ENCODE measurements at regions not wholly inside any gene's neighbourhood (a gene's known extent, or its start where the extent isn't known, plus 50 kb on each side); places are given as distances from the start of the nearest gene placed in this dataset.

DNA sequence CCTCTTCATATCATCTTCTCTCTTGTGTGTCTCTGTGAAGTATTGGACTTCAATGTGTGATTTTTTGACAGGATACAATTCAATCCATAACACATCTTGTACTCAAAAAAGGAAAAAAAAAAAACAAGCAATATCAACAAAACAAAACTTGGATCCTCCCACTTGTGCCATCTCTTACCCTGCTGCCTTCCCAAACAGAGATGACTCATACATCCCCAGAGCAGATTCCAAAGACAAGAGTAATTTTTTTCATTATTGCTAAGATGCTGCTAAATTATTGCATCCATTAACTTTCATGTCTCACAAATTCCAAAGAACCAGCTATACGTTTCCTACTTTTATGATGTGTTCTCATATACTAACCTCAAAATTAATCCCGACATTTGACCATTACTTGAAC is 479.2 kb downstream of the GBA3 start:
- Histone ChIP-seq H3K27me3 (replicated peaks in 1 of 4; ENCODE audit: control extremely low read depth in 1 of 4, control insufficient read depth in 3 of 4, insufficient read depth in 4 of 4, low read length in 3 of 4) (no peaks in the 10 kb centered on the region), H3K9me3 (ENCODE audit: control extremely low read depth in 1 of 3, control insufficient read depth in 2 of 3, insufficient read depth in 1 of 3, low read length in 2 of 3) (no peaks in the 10 kb centered on the region), H3K4me3 (ENCODE audit: control extremely low read depth in 1 of 5, extremely low read depth in 1 of 5, insufficient read depth in 1 of 5, low read depth in 2 of 5, low read length in 4 of 5) (no peak overlapping the region), H3K9ac (ENCODE audit: low read length) (no peak overlapping the region), H3K27ac (ENCODE audit: low read length in 2 of 2) (no peak overlapping the region), H3K4me1 (ENCODE audit: control insufficient read depth in 2 of 2, insufficient read depth in 2 of 2, low read length in 2 of 2) (no peaks in the 10 kb centered on the region), H3K36me3 (replicated peaks in 1 of 2; ENCODE audit: control extremely low read depth in 1 of 2, control insufficient read depth in 1 of 2, extremely low read depth in 1 of 2, insufficient read depth in 2 of 2, low read length in 1 of 2) (no peaks in the 10 kb centered on the region), H3K79me2 (ENCODE audit: control insufficient read depth, insufficient read depth, low read length) (no peaks in the 10 kb centered on the region), H4K20me1 (ENCODE audit: control insufficient read depth, insufficient read depth, low read length, poor library complexity, severe bottlenecking) (no peaks in the 10 kb centered on the region), H2AFZ (ENCODE audit: insufficient read depth, low read depth, low read length, poor library complexity, severe bottlenecking) (no peak overlapping the region), H3K4me2 (replicated peaks; ENCODE audit: low read depth, low read length, poor library complexity, severe bottlenecking) (no peak overlapping the region)
- ChIA-PET CTCF (no interaction called here), POLR2A (no interaction called here)
- intact Hi-C loops (cut with micrococcal nuclease), result no loop called here
- 43% methylated on average over 2 of the region's 2 CpGs for WGBS (ENCODE audit: insufficient coverage)
- no peak for TF ChIP-seq EZH2 (IDR thresholded peaks at IDR 0.05; ENCODE audit: borderline replicate concordance, insufficient read depth, low read depth, low read length, poor library complexity, severe bottlenecking)
- TF ChIP-seq, protein P1, sequence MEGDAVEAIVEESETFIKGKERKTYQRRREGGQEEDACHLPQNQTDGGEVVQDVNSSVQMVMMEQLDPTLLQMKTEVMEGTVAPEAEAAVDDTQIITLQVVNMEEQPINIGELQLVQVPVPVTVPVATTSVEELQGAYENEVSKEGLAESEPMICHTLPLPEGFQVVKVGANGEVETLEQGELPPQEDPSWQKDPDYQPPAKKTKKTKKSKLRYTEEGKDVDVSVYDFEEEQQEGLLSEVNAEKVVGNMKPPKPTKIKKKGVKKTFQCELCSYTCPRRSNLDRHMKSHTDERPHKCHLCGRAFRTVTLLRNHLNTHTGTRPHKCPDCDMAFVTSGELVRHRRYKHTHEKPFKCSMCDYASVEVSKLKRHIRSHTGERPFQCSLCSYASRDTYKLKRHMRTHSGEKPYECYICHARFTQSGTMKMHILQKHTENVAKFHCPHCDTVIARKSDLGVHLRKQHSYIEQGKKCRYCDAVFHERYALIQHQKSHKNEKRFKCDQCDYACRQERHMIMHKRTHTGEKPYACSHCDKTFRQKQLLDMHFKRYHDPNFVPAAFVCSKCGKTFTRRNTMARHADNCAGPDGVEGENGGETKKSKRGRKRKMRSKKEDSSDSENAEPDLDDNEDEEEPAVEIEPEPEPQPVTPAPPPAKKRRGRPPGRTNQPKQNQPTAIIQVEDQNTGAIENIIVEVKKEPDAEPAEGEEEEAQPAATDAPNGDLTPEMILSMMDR (IDR thresholded peaks at IDR 0.05), result no peak
- Mint-ChIP-seq H3K27ac (no peak overlapping the region), H3K4me1 (no peaks in the 10 kb centered on the region), H3K9me3 (ENCODE audit: insufficient read depth) (peaks cover 4% of the 10 kb centered on the region), H3K4me3 (no peak overlapping the region), H3K27me3 (no peaks in the 10 kb centered on the region)
- no peak for ATAC-seq (ENCODE audit: low read depth)
- DNase-seq, result no peak

DNA sequence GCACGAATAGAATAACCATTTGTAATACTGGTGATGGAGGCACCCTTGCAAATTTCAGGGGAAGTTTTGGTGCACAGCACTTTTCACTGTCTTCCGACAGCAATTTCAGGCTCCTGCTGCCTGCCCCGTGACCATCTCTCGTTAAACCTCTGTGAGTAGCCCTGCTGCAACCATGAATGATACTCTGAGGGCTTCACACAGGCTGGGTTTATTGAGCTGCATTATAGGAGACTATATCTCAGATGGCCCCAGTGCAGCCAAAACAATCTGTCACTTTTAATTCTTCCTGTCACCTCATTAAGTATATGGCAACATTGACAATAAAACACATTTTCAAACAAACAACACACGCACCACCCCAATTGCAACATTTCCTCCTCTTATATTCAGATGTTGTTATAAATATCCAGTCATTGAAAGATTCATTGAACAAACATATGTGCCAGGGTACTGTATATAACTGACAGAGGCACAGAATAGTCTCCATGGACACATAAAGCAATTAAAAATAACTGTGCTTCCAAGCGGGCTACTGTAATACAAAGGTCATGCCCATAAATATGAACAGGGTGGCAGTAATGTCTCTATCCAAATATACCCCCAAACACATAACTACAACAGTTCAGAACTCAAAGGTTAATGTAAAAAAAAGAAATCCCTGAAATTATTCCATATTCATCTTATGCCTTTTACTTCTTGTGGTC is 477.0 kb downstream of the GBA3 start:
- Mint-ChIP-seq H3K27ac (no peak overlapping the region), H3K4me1 (no peaks in the 10 kb centered on the region), H3K9me3 (ENCODE audit: insufficient read depth) (peaks cover 5% of the 10 kb centered on the region), H3K27me3 (no peaks in the 10 kb centered on the region), H3K4me3 (no peak overlapping the region)
- ATAC-seq (ENCODE audit: low read depth) (no peak), DNase-seq (no peak)
- Histone ChIP-seq H3K4me2 (replicated peaks; ENCODE audit: low read depth, low read length, poor library complexity, severe bottlenecking) (no peak overlapping the region), H3K9ac (ENCODE audit: low read length) (no peak overlapping the region), H3K27me3 (replicated peaks in 1 of 4; ENCODE audit: control extremely low read depth in 1 of 4, control insufficient read depth in 3 of 4, insufficient read depth in 4 of 4, low read length in 3 of 4) (no peaks in the 10 kb centered on the region), H3K9me3 (ENCODE audit: control extremely low read depth in 1 of 3, control insufficient read depth in 2 of 3, insufficient read depth in 1 of 3, low read length in 2 of 3) (no peaks in the 10 kb centered on the region), H4K20me1 (ENCODE audit: control insufficient read depth, insufficient read depth, low read length, poor library complexity, severe bottlenecking) (no peaks in the 10 kb centered on the region), H2AFZ (ENCODE audit: insufficient read depth, low read depth, low read length, poor library complexity, severe bottlenecking) (no peak overlapping the region), H3K27ac (ENCODE audit: low read length in 2 of 2) (no peak overlapping the region), H3K79me2 (ENCODE audit: control insufficient read depth, insufficient read depth, low read length) (no peaks in the 10 kb centered on the region), H3K4me1 (ENCODE audit: control insufficient read depth in 2 of 2, insufficient read depth in 2 of 2, low read length in 2 of 2) (no peaks in the 10 kb centered on the region), H3K36me3 (replicated peaks in 1 of 2; ENCODE audit: control extremely low read depth in 1 of 2, control insufficient read depth in 1 of 2, extremely low read depth in 1 of 2, insufficient read depth in 2 of 2, low read length in 1 of 2) (no peaks in the 10 kb centered on the region), H3K4me3 (ENCODE audit: control extremely low read depth in 1 of 5, extremely low read depth in 1 of 5, insufficient read depth in 1 of 5, low read depth in 2 of 5, low read length in 4 of 5) (no peak overlapping the region)
- ChIA-PET CTCF (no interaction called here), POLR2A (no interaction called here)
- intact Hi-C loops (cut with micrococcal nuclease), result no loop called here
- TF ChIP-seq EZH2 (IDR thresholded peaks at IDR 0.05; ENCODE audit: borderline replicate concordance, insufficient read depth, low read depth, low read length, poor library complexity, severe bottlenecking), result no peak
- TF ChIP-seq, protein P1 (IDR thresholded peaks at IDR 0.05), result no peak
- WGBS (ENCODE audit: insufficient coverage), result 100% methylated on average over 1 of the region's 6 CpGs
